ENCODE measurements at regions not wholly inside any gene's neighbourhood (a gene's known extent, or its start where the extent isn't known, plus 50 kb on each side); places are given as distances from the start of the nearest gene placed in this dataset.

DNA sequence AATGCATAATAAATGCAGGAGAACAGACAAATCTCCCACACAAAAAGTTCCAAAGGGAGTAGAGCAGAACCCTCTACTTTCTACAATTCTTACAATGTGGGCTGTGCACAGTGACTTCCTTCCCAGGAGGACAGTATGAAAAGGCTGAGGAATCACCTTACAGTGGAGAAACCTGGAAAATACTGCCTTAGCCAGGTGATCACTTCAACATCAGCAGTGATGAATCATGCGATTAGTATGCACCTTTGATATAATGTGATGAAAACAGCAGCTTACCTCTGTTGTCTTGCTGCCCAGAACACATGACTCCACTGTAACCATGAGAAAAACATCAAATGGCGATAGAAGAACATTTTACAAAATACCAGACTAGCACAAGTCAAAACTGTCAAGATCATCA, 329.7 kb upstream of the POM121L12 start:
- DNase-seq (ENCODE audit: low read depth in 2 of 2) = no peak

DNA sequence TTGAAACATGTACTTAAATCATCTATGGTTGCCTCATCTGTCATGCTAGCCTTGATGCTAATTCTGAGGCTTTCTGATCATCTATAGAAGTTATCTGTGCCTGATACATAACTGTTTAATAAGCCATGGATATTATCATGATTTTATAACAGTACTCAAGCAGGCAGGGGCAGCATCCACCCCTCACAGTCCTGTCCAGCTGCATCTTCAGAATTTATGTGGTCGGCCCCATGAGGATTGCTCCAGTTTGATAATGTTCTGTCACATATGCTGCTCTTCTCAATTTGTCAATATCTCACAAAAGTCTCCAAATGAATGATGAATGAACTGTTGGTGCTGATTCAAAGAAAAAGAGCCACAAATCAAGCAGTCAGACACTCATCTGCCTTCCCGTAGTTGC, 335.1 kb upstream of the POM121L12 start:
- DNase-seq (ENCODE audit: low read depth in 2 of 2) = no peak

DNA sequence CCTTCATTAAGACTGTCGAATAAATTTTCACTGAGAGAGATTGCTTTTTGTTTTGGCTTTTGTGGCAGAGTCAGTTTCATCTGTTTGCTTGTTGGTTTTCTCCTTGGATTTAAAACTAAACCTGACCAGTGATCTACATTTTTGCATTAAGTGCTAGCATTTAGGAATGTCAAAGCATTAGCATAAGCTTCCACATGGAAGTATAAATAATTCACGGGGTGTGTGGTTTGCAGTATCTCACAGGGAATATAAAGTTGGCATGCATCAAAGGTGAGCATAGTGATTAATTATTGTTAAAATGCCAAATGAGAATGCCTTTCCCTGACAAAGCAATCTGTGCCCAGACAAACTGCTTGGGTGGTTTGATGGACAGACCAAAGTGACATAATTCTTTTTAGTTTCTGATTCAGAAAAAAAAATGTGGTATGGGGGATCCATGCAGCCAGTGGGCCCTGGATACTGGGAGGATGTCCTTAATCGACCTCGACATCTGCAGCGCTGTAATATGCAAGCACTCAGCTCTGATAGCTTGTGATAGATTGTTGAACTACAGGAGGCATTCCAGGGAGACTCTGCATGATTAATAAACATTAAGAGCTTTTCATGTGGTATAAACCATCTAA, 339.3 kb upstream of the POM121L12 start:
- no peak for DNase-seq (ENCODE audit: low read depth in 2 of 2)

DNA sequence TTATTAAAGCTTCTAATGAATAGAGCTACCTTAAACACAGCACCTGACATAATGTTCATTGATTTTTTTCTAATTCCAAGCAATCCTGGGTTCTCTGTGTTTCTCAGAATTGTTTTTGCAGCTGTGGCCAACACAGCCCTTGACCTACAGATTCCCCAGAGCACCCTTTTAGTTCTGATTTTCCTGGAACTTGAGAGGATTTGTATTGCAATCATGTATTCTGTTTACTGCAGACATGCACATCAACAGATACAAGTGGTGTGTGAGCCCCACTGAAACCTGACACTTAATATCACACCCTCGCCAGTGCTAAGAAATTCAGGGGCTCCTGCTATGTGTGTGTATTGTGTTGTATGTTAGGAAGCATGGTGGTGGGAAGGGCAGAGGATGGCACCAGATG, 344.2 kb upstream of the POM121L12 start:
- no peak for DNase-seq (ENCODE audit: low read depth in 2 of 2)

DNA sequence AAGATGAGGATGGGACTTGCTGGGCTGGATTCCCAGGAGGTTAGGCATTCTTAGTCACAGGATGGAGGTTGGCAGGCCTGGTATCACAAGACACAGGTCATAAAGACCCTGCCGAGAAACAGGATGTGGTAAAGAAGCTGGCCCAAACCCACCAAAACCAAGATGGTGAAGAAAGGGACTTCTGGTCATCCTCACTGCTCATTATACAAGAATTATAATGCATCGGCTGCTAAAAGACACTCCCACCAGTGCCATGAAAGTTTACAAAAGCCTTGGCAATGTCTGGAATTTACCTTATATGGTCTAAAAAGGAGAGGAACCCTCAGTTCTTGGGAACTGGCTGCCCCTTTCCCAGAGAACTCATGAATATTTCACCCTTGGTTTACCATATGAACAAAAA, 345.5 kb upstream of the POM121L12 start:
- DNase-seq (ENCODE audit: low read depth in 2 of 2) = no peak

DNA sequence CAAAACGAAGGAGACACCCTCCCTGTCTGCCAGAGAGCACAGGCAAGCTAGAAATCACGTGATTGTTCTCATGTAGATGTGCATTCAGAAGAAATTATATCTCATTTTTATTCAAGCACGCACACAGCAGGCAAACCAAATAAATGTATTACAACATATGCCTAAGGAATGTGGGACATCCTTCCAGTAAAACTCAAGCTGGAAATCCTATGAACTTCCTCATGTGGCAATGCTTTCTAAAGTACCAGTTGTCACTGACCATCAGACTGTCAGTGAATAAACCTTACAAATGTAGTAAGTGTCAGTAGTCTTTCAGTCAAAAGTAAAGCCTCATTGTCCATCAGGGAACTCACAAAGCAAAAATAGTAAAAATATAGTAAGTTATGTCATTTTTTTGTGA, 350.1 kb upstream of the POM121L12 start:
- DNase-seq (ENCODE audit: low read depth in 2 of 2) = no peak

DNA sequence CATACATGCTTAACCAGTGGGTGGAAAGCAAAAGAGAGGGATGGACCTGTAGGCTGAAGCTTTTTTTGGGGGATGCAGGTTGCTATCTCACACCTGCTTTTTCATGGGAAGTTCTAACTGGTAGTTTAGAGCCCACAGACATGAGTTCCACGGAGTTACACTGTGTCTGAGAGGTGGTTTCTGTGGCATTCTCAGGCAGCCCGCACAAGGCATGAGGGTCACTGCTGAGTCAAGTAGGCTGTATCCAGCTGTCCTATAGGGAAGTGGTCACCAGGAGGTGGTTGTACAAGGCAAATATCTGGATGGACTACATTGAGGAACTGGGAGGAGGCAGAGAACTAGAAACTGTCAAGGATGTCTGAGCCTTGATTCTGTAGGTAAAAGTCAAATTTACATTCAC, 351.0 kb upstream of the POM121L12 start:
- DNase-seq (ENCODE audit: low read depth in 2 of 2) = no peak

DNA sequence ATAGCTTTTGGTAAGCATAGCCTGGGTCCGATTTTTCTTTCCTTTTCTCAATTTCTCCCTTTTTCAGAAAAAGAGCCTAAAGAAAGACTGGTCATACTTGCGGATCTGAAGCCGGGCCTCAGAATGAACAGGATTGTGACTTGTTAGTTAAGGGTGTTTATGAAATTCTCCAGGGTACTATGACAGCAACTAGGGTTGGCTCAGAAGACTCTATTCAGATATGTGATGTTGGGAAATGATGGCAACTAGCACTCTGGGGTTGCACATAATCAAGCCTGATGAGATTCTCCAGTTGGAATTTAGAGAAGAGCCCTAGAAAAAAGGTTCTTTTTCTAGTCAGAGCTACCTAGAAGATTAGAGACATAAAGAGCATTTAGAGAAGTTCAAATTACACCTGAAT, 352.4 kb upstream of the POM121L12 start:
- DNase-seq (ENCODE audit: low read depth in 2 of 2) = no peak

DNA sequence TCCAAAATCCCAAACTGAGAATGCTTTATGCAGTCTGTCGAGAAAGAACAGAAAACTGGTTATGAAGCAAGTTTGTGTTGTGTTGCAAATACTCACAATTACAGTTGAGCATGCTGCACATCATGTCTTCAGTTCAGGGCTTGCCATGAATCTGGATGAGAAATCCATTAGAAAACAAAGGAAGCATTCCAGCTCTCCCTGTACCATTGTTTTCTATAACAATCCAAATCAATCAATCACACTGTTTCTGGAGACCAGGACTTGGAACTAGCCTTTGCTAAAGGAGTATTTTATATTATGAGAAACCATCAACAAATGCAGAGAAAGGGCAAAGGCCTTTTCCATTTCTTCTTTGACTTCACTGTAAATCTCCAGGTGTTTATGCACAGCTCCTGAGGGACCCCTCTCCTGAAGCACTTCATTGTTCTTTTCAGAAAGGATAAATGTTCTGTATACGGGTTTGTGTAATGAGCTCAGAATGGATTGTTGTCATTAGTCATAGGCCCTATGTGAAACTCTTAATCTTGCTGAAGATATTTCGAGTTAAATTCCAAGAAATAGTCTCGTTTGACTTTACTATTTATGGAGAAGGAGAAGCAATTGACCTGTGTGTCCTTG, 364.7 kb upstream of the POM121L12 start:
- DNase-seq (ENCODE audit: low read depth in 2 of 2) = no peak

DNA sequence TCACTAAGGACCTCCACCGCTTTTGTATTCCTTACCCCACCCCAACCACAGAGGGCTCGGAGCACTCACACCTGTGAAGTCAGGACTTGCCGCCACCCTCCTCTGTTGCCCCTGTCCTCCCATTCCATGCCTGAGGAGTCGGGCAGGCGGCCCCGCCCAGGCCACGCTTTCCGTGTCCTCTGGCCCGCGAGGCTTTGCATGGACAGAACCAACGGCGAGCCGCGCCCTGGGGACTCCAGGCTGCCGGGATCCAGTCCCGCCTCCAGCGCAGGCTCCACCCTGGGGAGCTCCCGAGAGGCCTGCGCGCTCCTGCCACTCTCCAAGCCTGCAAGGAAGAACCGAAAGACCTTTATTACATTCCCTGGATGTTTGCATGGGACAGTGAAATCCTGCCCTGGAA, 366.4 kb upstream of the POM121L12 start:
- no peak for DNase-seq (ENCODE audit: low read depth in 2 of 2)

DNA sequence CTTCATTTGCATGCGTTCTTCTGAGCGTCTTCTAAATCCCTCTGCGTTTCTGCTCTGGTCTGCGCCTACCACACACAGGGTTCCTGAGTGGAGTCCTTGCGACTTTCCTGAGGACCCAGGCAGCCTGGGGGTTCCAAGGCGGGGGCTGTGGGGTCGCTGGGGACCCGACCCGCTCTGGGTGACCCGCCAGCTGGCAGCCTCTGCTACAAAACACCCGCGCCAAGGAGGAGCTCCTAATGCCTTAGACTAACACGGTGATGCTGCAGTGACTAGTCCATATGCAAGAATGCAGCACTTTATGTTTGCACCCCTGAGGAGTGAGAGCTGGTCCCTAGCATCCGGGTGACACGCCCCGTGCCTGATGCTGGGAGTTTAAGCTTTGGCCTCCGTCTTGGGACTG, 367.0 kb upstream of the POM121L12 start:
- DNase-seq (ENCODE audit: low read depth in 2 of 2) = no peak

DNA sequence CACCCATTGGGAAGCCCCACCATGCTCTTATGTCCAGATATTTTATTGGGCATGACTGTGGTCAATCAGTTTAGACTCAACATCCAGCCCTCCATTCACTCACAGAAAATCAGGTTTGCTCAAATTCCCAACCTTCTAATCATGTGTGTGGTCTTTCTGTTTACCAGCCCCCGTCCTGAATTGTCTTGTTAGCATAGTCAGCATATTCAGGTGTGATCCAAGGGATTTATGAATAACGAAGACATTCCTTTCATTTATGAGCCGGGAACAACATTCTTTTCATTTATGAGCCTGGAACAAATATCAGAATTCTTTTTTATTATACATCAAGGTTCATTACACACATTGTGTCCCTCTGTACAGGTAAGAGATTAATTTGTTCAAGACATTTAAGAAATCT, 376.3 kb upstream of the POM121L12 start:
- no peak for DNase-seq (ENCODE audit: low read depth in 2 of 2)

DNA sequence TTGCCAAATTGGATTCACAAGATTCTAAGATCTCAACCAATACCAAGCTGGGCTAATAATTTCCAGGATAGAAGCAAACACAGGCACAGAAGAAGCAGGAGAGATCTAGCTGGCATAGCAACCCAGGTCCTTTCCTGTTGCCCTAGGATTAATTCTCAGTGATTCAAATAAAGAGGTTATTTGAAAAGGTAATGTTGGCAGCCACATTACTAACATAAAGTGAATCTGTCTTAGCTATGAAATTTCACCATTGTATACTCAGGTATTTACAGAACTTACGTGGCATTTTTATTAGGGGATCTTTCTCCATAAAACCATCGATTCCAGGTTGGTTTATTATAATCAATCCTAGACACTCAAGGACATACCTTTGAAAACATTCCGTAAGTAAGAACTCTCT, 379.3 kb upstream of the POM121L12 start:
- no peak for DNase-seq (ENCODE audit: low read depth in 2 of 2)

DNA sequence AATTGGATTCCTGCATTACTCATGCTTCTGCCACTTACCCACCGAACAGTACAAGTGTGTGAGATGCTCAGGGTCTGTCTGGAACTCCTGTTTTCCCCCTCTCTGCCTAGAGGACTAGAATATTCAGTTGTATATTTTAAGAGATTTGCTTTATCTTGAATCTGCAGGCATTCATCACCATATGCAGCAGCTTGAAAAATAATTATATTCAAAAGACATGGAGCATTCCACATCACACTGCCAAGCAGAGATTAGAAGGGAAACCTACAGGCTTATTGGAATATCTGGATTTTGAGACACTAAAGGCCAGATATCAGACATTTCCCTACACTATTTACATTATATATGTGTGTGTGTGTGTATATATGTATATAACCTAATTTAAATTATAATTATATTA, 382.8 kb upstream of the POM121L12 start:
- no peak for DNase-seq (ENCODE audit: low read depth in 2 of 2)

DNA sequence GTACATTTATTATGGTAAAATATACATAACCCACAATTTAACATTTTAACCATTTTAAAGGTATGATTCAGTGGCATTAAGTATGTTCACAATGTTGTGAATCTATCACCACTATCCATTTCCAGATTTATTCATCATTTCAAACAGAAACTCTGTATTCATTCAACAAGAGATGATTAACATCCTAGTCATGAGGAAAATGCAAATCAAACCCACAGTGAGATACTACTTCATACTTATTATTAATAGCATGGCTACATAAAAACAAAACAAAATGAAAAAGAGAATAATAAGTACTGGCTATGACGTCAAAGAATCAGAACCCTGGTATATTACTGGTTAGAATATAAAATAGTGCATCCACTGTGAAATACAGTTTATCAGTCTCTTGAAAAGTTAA, 386.6 kb upstream of the POM121L12 start:
- DNase-seq (ENCODE audit: low read depth in 2 of 2) = no peak

DNA sequence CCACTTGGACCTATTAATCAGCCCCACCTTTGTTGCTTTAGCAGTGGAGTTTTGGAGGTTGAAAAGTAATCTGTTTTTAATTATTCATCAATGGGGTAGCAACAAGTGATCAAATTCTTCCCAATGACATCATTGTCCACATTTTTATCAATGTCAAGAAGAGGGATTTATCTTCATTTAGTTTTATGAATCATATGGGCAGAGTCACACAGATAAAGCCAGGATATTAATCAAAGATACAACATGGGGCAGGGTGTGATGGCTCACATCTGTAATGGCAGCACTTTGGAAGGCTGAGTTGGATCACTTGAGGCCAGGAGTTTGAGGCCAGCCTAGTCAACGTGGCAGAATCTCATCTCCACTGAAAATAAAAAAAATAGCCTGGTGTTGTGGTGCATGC, 388.4 kb upstream of the POM121L12 start:
- DNase-seq (ENCODE audit: low read depth in 2 of 2) = no peak

DNA sequence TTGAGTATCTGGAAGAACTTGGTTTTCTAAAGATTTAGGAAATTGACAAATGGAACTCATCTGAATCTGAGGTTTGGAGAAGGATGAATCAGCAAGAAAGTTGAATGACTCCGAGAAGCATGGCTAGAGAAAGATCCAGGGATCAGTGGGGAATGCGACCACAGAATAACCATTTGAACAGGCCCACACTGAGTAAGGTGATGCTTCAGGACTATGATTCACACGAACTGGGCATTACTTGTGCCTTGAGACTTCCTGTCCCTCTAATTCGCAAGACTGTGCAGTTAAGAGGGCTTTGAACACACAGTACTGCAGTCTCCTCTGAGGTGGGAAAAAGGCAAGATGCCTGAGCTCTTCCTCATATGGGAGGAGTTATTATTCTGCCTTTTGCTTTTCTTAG, 395.5 kb upstream of the POM121L12 start:
- DNase-seq (ENCODE audit: low read depth in 2 of 2) = no peak

DNA sequence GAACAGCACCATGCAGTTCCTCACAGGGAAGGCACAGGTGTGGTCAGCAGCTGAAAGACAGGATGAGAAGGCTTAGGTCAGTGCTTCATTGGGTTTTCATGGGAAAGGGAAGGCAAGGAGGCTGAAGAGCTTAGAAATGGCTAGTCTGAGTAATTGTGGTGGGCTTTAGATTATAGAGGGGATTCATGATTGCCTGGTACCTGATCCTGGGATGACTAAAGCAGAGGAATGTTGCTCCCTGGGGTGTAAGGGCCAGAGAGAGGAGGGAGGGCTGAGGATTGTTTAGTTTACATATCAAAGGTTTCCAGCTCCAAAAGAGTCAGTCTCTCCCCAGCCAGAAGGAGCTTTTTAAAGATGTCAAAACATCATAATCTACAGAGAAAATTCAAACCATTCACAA, 396.3 kb upstream of the POM121L12 start:
- no peak for DNase-seq (ENCODE audit: low read depth in 2 of 2)

DNA sequence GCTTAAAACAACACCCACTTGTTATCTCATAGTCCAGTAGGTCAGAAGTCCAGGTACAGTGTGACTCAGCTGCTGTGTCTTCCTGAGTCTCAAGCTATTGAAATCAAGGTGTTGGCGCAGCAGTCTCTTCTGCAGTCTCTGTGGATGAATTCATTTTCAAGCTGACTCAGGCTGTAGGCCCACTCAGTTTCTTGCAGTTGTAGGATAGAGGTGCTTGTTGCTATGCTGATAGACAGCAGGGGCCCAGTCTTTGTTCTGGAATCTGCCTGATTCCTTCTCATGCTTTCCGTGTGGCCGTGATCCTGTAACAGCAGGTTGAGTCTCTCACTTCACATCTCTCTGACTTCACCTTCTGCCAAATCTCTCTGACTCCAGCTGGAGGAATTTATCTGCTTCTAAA, 400.4 kb upstream of the POM121L12 start:
- no peak for DNase-seq (ENCODE audit: low read depth in 2 of 2)

DNA sequence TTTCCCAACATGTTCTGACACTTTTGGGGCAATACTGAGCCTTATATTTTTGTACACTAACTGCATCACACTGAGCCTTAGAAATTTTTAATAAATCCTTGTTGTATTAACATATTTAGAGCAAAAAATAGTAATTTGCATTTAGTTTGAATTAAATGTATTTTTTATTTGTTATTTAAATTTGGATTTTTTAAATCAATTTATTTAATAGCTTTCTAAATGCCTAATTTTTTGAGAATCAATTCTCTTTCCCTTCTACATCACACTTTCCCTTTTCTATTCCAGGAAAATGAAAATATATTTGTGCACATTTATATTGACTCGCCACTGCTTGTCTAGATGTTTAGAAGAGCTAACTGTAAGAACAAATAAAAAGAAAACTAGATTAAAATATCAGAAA, 414.6 kb upstream of the POM121L12 start:
- no peak for DNase-seq (ENCODE audit: low read depth in 2 of 2)

DNA sequence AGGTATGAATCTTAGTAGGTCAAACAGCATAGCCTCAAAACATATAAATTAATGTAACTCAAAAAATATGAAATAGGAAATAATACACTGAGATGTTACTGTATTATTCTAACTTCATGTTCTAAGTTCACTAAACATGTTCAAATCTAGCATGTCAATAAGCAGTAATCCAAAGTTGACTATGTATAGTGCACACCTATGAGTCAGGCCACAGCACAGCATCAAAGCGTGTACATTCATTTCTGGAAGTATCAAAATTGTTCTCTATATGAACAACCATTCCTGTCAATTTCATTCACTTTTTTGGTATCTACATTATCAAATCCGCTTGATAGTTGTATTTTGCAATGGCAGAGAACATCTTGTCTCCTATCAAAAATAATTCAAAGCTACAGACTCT, 418.9 kb upstream of the POM121L12 start:
- DNase-seq (ENCODE audit: low read depth in 2 of 2) = no peak

DNA sequence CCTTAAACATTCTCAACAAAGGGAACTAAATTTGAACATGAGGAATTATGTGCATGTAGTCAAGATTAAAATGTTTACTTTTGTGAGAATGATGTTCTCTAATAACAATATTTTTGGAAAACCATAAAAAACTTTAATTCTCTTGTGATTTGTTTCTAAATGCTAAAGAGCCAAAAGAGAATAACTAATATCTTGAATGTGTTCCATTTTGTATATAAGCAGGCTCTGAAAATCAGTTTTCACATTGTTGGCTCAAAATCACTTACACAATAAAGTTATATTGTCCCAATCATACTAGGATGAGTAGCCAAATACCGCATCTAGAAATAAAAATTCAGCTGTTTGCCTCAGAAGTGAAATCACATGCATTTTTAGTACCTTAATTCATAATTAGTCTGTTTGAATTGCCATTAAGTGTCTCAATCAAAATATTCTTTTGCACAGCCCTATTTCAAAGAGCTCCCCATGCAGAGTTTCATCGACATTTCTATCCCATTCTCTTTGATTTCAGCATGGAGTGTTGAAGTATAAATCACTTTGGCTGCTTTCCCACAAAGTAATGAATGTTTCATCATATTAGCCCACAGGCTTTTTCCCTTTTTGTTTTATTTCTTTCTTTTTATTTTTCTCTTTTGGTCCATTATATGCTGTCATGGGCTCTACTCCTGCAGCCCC, 420.3 kb upstream of the POM121L12 start:
- no peak for DNase-seq (ENCODE audit: low read depth in 2 of 2)

DNA sequence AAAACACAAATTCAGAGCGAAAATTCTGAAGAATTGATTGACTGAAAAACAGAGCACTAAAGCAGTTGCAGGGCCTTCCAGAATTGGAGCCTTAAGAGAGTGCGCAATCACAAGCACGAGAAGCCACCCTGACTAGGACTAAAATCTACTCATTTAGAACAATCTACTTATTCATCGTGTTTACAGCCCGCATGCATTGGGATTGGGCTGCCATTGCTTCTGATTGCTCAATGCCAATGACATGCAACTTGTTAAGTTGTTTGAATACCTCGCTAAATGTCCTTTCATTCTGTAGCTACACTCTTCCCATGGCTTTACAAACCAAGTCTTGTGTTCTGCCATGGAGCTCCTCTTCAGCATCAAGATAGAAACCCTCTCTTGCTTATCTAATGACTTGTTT, 425.9 kb upstream of the POM121L12 start:
- no peak for DNase-seq (ENCODE audit: low read depth in 2 of 2)

DNA sequence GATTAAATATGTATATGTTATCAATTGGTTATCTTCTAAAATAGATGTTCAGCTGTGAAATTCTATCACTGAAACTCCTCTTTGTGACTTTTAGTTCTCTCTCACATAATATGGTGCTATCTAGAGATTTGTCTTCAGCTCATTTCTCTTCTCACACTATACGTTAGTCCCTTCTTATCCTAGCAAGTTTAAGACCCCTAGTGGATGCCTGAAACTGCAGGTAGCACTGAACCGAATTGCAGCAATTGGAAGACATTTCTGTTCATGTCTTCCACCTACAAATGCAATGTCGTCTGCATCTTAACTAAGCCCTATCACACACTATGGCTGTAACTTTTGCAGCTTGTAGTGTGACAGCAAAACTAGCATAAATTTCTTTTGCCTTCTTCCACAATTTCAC, 442.7 kb upstream of the POM121L12 start:
- no peak for DNase-seq (ENCODE audit: low read depth in 2 of 2)
